ENCODE measurements at regions not wholly inside any gene's neighbourhood (a gene's known extent, or its start where the extent isn't known, plus 50 kb on each side); places are given as distances from the start of the nearest gene placed in this dataset.

GRCh38 chr9:7354704-7355103, 444.9 kb downstream of the DMAC1 start:
- no peak for DNase-seq (ENCODE audit: low read depth in 1 of 2, low spot score in 1 of 2)
- H3K4me3 ChIP-seq (replicated peaks; ENCODE audit: insufficient read depth, low read length) = no peak overlapping the region
- peaks cover 8% of the 10 kb centered on the region for H3K27me3 ChIP-seq (ENCODE audit: insufficient read depth, poor library complexity, severe bottlenecking)
- TF ChIP-seq GABPA (IDR thresholded peaks at IDR 0.05; ENCODE audit: low read depth) = no peak
- TF ChIP-seq POLR2AphosphoS5 (IDR thresholded peaks at IDR 0.05; ENCODE audit: low read depth) = no peak
- TF ChIP-seq, protein P1, sequence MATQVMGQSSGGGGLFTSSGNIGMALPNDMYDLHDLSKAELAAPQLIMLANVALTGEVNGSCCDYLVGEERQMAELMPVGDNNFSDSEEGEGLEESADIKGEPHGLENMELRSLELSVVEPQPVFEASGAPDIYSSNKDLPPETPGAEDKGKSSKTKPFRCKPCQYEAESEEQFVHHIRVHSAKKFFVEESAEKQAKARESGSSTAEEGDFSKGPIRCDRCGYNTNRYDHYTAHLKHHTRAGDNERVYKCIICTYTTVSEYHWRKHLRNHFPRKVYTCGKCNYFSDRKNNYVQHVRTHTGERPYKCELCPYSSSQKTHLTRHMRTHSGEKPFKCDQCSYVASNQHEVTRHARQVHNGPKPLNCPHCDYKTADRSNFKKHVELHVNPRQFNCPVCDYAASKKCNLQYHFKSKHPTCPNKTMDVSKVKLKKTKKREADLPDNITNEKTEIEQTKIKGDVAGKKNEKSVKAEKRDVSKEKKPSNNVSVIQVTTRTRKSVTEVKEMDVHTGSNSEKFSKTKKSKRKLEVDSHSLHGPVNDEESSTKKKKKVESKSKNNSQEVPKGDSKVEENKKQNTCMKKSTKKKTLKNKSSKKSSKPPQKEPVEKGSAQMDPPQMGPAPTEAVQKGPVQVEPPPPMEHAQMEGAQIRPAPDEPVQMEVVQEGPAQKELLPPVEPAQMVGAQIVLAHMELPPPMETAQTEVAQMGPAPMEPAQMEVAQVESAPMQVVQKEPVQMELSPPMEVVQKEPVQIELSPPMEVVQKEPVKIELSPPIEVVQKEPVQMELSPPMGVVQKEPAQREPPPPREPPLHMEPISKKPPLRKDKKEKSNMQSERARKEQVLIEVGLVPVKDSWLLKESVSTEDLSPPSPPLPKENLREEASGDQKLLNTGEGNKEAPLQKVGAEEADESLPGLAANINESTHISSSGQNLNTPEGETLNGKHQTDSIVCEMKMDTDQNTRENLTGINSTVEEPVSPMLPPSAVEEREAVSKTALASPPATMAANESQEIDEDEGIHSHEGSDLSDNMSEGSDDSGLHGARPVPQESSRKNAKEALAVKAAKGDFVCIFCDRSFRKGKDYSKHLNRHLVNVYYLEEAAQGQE (IDR thresholded peaks at IDR 0.05; ENCODE audit: insufficient replicate concordance, low read depth) = no peak
- no peak for TF ChIP-seq SPI1 (IDR thresholded peaks at IDR 0.05; ENCODE audit: borderline replicate concordance, low read depth)
- TF ChIP-seq, protein P2, sequence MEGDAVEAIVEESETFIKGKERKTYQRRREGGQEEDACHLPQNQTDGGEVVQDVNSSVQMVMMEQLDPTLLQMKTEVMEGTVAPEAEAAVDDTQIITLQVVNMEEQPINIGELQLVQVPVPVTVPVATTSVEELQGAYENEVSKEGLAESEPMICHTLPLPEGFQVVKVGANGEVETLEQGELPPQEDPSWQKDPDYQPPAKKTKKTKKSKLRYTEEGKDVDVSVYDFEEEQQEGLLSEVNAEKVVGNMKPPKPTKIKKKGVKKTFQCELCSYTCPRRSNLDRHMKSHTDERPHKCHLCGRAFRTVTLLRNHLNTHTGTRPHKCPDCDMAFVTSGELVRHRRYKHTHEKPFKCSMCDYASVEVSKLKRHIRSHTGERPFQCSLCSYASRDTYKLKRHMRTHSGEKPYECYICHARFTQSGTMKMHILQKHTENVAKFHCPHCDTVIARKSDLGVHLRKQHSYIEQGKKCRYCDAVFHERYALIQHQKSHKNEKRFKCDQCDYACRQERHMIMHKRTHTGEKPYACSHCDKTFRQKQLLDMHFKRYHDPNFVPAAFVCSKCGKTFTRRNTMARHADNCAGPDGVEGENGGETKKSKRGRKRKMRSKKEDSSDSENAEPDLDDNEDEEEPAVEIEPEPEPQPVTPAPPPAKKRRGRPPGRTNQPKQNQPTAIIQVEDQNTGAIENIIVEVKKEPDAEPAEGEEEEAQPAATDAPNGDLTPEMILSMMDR (IDR thresholded peaks at IDR 0.05; ENCODE audit: insufficient read depth, low read length) = no peak
- H3K27ac ChIP-seq (replicated peaks) = no peak overlapping the region

GRCh38 chr9:7348692-7349091, 450.9 kb downstream of the DMAC1 start:
- TF ChIP-seq, protein P2 (IDR thresholded peaks at IDR 0.05; ENCODE audit: insufficient read depth, low read length) = no peak
- TF ChIP-seq POLR2AphosphoS5 (IDR thresholded peaks at IDR 0.05; ENCODE audit: low read depth) (no peak), GABPA (IDR thresholded peaks at IDR 0.05; ENCODE audit: low read depth) (no peak), SPI1 (IDR thresholded peaks at IDR 0.05; ENCODE audit: borderline replicate concordance, low read depth) (no peak)
- TF ChIP-seq, protein P1 (IDR thresholded peaks at IDR 0.05; ENCODE audit: insufficient replicate concordance, low read depth) = no peak
- Histone ChIP-seq H3K4me3 (replicated peaks; ENCODE audit: insufficient read depth, low read length) (no peak overlapping the region), H3K27ac (replicated peaks) (no peak overlapping the region), H3K27me3 (ENCODE audit: insufficient read depth, poor library complexity, severe bottlenecking) (peaks cover 6% of the 10 kb centered on the region)
- DNase-seq (ENCODE audit: low read depth in 1 of 2, low spot score in 1 of 2) = no peak

- H3K4me3 ChIP-seq (replicated peaks; ENCODE audit: insufficient read depth, low read length) = no peak overlapping the region
- no peak overlapping the region for H3K27ac ChIP-seq (replicated peaks)
- H3K27me3 ChIP-seq (ENCODE audit: insufficient read depth, poor library complexity, severe bottlenecking) = no peaks in the 10 kb centered on the region
- TF ChIP-seq, protein P2 (IDR thresholded peaks at IDR 0.05; ENCODE audit: insufficient read depth, low read length) = no peak
- TF ChIP-seq, protein P1 (IDR thresholded peaks at IDR 0.05; ENCODE audit: insufficient replicate concordance, low read depth) = no peak
- TF ChIP-seq POLR2AphosphoS5 (IDR thresholded peaks at IDR 0.05; ENCODE audit: low read depth) (no peak), SPI1 (IDR thresholded peaks at IDR 0.05; ENCODE audit: borderline replicate concordance, low read depth) (no peak), GABPA (IDR thresholded peaks at IDR 0.05; ENCODE audit: low read depth) (no peak)
- DNase-seq (ENCODE audit: low read depth in 1 of 2, low spot score in 1 of 2) = no peak
These were observed 452.0 kb downstream of the DMAC1 start for GRCh38 chr9:7347556-7347955.

Measured in HL-60 (cell line).